ENCODE measurements at regions not wholly inside any gene's neighbourhood (a gene's known extent, or its start where the extent isn't known, plus 50 kb on each side); places are given as distances from the start of the nearest gene placed in this dataset.

- BruUV-seq (replicated peaks), result no TSS peak
- Histone ChIP-seq H3K4me3 (ENCODE audit: low read depth, low read length, poor library complexity, severe bottlenecking) (no peak overlapping the region), H3K4me2 (ENCODE audit: low read length) (no peak overlapping the region), H2AFZ (ENCODE audit: low read length) (no peak overlapping the region), H3K79me2 (ENCODE audit: insufficient read depth, low read depth, low read length) (no peaks in the 10 kb centered on the region), H3K9me3 (ENCODE audit: low read length) (no peaks in the 10 kb centered on the region), H3K9me2 (ENCODE audit: insufficient read depth, low read length) (no peaks in the 10 kb centered on the region), H3K36me3 (ENCODE audit: insufficient read depth, low read length) (no peaks in the 10 kb centered on the region), H3K27ac (ENCODE audit: low read depth, low read length, poor library complexity, severe bottlenecking) (no peak overlapping the region), H3K4me1 (ENCODE audit: insufficient read depth, low read length, poor library complexity, severe bottlenecking) (no peaks in the 10 kb centered on the region), H4K20me1 (ENCODE audit: insufficient read depth, low read length) (no peaks in the 10 kb centered on the region)
- no peak for TF ChIP-seq CTCF (conservative IDR thresholded peaks at IDR 0.05; ENCODE audit: low read length)
- no peak for TF ChIP-seq EZH2phosphoT487 (IDR thresholded peaks at IDR 0.05; ENCODE audit: borderline replicate concordance, low read depth, low read length)
- DNase-seq (ENCODE audit: low spot score), result no peak
- ChIA-PET POLR2A (interaction anchor here (0.5 to 0.7 kb wide), 2 partner anchors 589 to 1380 kb away, joined by 3 to 4 read pairs; no protein-coding TSS in a partner anchor), CTCF (ENCODE audit: unreplicated experiment) (no interaction called here)
- intact Hi-C loops (cut with micrococcal nuclease; ENCODE audit: unreplicated experiment), result no loop called here
Measured at GRCh38 chr2:156864753-156865152, 392.8 kb upstream of the GALNT5 start.

DNA sequence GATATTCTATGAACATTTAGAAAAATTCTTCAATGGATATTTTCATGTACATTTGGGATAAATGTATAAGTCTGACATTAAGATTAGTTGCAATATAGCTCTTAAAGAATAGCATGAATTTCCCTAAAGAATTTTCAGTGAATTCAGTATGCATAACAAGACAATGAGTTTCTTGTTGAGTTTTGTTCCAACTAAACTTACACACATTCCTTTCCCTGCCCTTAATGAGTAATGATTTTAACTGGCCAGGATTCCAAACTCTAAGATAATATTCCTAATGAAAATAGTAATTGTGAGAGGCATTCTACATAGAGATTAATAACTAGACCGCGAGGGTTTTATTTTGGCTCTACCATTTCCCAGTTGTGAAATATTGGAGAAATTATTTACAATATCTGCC, 390.3 kb upstream of the GALNT5 start:
- intact Hi-C loops (cut with micrococcal nuclease; ENCODE audit: unreplicated experiment), result no loop called here
- BruUV-seq (replicated peaks), result no TSS peak
- H3K4me2 ChIP-seq (ENCODE audit: low read length), result no peak overlapping the region
- no peaks in the 10 kb centered on the region for H3K9me3 ChIP-seq (ENCODE audit: low read length)
- no peak overlapping the region for H3K4me3 ChIP-seq (ENCODE audit: low read depth, low read length, poor library complexity, severe bottlenecking)
- ChIA-PET POLR2A (no interaction called here), CTCF (ENCODE audit: unreplicated experiment) (no interaction called here)
- no peak overlapping the region for H2AFZ ChIP-seq (ENCODE audit: low read length)
- no peaks in the 10 kb centered on the region for H4K20me1 ChIP-seq (ENCODE audit: insufficient read depth, low read length)
- no peak for TF ChIP-seq CTCF (conservative IDR thresholded peaks at IDR 0.05; ENCODE audit: low read length)
- no peak for TF ChIP-seq EZH2phosphoT487 (IDR thresholded peaks at IDR 0.05; ENCODE audit: borderline replicate concordance, low read depth, low read length)
- no peaks in the 10 kb centered on the region for H3K79me2 ChIP-seq (ENCODE audit: insufficient read depth, low read depth, low read length)
- no peaks in the 10 kb centered on the region for H3K4me1 ChIP-seq (ENCODE audit: insufficient read depth, low read length, poor library complexity, severe bottlenecking)
- no peaks in the 10 kb centered on the region for H3K9me2 ChIP-seq (ENCODE audit: insufficient read depth, low read length)
- DNase-seq (ENCODE audit: low spot score), result no peak
- H3K36me3 ChIP-seq (ENCODE audit: insufficient read depth, low read length), result no peaks in the 10 kb centered on the region
- H3K27ac ChIP-seq (ENCODE audit: low read depth, low read length, poor library complexity, severe bottlenecking), result no peak overlapping the region

GRCh38 chr2:156874707-156875106, 382.8 kb upstream of the GALNT5 start:
- BruUV-seq (replicated peaks), result no TSS peak
- no peaks in the 10 kb centered on the region for H3K9me2 ChIP-seq (ENCODE audit: insufficient read depth, low read length)
- H3K79me2 ChIP-seq (ENCODE audit: insufficient read depth, low read depth, low read length), result no peaks in the 10 kb centered on the region
- no peaks in the 10 kb centered on the region for H4K20me1 ChIP-seq (ENCODE audit: insufficient read depth, low read length)
- H3K36me3 ChIP-seq (ENCODE audit: insufficient read depth, low read length), result no peaks in the 10 kb centered on the region
- H3K4me2 ChIP-seq (ENCODE audit: low read length), result no peak overlapping the region
- intact Hi-C loops (cut with micrococcal nuclease; ENCODE audit: unreplicated experiment), result no loop called here
- no peaks in the 10 kb centered on the region for H3K9me3 ChIP-seq (ENCODE audit: low read length)
- POLR2A ChIA-PET, result no interaction called here
- H2AFZ ChIP-seq (ENCODE audit: low read length), result no peak overlapping the region
- no peak overlapping the region for H3K27ac ChIP-seq (ENCODE audit: low read depth, low read length, poor library complexity, severe bottlenecking)
- TF ChIP-seq EZH2phosphoT487 (IDR thresholded peaks at IDR 0.05; ENCODE audit: borderline replicate concordance, low read depth, low read length) (no peak), CTCF (conservative IDR thresholded peaks at IDR 0.05; ENCODE audit: low read length) (no peak)
- no peak overlapping the region for H3K4me3 ChIP-seq (ENCODE audit: low read depth, low read length, poor library complexity, severe bottlenecking)
- H3K4me1 ChIP-seq (ENCODE audit: insufficient read depth, low read length, poor library complexity, severe bottlenecking), result no peaks in the 10 kb centered on the region
- DNase-seq (ENCODE audit: low spot score), result no peak
- CTCF ChIA-PET (ENCODE audit: unreplicated experiment), result no interaction called here

All from OCI-LY7 (cell line).